GM19025 (cell line): ENCODE measurements at regions not wholly inside any gene's neighbourhood (a gene's known extent, or its start where the extent isn't known, plus 50 kb on each side); places are given as distances from the start of the nearest gene placed in this dataset.

ENCODE experiments used
- ATAC-seq: cut with Tn5 transposase; IDR thresholded peaks from one replicate; pipeline ENCODE4 v1.9.1; 2021; ENCODE audit warnings: mild to moderate bottlenecking, low read depth, moderate library complexity; ENCODE audit not compliant: unreplicated experiment

DNA sequence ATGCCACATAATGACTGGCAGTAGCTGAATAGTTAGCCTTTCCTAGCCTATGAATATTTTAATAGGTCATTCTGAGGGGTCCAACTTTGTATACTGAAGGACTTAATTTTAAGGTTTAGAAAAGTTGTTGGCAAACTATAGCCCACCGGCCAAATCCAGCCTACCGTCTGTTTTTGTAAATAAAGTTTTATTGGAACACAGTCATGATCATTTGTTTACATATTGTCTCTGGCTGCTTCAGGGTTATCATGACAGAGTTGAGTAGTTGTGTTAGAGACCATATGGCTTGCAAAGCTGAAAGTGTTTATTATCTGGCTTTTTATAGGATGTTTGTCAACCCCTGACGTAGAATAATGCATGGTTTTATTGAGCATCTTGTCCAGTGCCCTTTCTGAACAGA lies 73.4 kb downstream of the NTMT2 start:
- ATAC-seq = no peak

DNA sequence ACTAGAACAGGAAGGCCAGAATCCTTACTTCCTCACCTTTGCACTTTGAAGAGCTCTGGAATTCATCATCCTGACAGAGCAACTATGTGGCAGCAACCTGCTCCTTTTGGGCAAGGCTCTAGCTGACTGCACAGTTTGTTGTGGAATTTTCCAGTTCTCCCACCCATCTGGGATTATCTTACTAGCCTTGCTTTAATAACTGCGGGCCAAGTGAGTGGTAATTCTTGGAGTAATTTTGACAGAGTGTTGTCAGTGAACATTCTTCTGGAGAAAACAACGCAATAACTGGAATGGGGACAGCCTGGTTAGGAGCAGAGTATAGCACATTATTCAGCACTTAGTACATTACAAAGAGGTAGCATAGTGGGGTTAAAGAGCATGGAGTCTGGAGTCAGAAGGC lies 75.3 kb downstream of the NTMT2 start:
- ATAC-seq = no peak

DNA sequence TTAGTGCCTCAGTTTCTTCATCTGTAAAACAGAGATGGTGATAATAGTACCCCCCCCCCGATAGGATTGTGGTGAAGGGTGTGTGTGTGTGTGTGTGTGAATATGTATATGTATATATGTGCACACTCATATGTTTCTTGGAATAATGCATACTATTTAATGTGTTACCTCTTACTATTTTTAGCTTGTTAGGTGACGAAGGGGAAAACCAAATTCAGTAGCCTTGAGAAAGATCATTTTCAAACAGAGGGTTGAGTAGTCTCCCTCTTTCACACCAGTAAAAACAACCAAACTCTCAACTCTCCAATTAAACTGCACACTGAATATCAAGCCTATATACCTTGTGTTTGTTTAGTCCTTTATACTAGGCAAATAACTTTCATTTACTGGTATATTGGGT lies 75.7 kb downstream of the NTMT2 start:
- no peak for ATAC-seq

DNA sequence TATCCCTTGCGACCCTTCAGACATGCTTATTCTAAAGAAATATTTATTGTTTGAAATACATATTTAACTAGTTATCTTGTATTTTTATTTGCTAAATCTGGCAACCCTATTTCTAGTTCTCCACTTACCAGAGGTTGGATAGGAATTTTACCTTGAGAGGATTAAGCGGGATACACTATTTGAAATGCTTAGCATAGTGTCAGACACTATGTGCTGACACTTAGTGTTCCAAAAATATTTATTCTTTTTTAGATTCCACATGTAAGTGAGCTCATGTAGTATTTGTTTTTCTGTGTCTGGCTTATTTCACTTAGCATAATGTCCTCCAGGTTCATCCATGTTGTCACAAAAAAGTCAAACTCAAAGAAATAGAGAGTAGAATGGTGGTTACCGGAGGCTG lies 78.7 kb downstream of the NTMT2 start:
- ATAC-seq = no peak

DNA sequence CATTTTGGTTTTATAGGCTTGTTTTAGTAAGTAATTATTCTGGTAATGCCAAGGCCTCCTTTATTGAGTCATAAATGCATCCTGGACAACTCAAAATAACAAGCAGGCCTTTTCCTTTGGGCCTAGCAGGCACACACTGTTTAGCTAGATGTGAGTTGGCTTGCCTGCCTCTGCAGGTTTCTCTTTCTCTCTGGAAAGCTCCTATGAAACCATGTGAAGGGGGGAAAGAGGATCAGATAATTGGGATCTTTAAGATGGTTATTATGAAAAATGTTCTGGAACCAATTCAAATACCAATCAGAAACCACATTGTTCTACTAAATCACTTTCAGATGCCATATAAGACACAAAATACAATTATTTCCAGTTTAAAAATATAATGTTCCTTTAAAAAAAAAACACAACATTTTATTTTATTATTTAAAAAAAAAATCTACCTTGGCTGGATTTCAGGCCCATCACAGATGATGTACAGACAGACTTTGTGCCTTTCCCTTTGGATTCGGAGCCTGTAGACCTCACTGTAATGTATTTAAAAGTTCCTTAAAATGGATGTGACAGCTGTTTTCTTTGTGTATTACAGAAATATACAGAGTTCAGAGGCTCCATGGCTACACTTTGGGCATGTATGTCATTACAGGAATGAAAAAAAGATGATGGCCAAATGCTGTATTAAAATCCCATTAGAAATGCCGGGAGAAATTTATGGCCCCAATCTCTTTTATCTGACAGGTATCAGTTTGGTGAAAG lies 80.2 kb downstream of the NTMT2 start:
- no peak for ATAC-seq

DNA sequence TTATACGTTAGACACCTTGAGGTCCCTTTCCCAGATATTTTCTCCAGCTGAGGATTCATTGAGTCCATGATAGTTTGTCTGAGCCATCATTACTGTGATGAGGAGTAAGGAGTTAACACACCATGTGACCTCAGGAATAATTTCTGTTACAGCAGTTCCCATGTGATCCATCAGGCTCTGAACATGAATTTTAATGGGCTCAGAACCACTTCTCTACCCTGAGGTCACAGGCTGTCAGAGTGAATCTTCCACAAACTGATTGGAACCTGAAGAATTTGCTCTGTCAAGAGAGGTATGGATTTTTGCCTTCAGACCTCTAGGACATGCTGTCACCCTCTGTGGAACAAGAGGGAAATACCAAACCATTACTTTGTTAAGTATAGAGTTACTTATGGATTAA lies 81.0 kb downstream of the NTMT2 start:
- ATAC-seq = no peak

DNA sequence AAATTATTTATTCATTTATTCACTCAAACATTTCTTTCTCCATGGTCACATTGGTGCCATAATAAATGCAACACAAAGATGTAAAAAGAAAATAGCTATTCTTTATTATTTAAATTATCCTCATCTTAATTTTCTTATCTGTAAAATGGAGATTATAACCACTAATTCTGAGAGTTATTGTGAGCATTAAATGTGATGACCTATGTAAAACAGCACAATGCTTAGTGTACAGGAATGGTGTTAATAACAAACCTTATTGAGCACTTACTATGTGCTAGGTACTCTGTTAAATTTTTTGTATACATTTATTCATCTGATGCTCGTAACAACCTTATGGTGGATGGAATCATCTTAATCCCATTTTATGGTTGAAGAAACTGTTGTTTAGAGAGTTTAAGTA lies 84.6 kb downstream of the NTMT2 start:
- no peak for ATAC-seq

DNA sequence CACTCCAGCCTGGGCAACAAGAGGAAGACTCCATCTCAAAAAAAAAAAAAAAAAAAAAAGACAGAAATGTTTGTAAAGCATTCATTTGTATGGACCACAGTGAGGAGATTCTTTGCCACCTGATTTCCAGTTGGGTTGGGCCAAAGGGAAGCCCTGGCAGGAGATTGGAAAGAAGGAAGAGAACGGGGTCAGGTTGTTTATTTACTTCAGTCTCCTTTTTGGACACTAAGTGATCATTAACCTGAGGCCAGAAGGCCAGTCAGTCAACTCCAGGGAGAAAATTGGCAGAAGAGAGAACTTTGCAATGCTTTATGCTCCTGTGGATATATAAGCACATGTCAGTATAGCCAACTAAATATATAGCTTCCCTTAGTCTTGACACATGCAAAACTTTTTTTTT lies 85.9 kb downstream of the NTMT2 start:
- no peak for ATAC-seq

DNA sequence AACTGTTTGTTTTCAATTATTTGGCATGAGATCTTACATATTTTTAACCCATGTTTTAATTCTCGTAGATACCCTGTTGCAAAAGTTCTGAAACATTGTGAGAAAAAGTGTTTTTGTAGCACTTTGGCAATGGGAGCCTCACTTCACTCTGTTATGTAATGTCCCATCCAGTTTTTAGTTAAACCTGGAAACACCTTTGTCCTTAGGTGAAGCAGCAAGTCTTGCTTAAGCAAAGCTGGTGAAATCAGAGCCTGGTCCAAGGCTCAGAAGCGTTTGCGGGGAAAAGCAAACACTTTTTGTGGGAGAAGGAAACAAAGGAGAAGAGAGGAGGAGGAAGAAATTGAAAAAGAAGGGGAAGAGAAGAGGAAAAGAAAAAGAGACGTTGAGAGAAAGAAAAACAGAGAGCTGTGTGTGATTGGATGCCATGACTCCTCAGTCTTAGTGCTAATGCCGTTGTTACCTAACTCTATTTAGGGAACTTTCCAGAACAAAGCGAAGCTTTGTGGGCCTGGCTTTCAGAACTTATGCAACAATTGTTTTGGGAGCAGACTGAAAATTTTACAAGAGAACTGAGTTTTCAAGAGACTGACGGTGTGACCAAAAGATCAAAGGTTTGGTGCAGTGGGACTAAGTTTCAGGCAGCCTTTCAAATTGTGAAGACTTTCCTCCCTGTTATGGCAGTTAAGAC lies 93.1 kb downstream of the NTMT2 start:
- no peak for ATAC-seq

DNA sequence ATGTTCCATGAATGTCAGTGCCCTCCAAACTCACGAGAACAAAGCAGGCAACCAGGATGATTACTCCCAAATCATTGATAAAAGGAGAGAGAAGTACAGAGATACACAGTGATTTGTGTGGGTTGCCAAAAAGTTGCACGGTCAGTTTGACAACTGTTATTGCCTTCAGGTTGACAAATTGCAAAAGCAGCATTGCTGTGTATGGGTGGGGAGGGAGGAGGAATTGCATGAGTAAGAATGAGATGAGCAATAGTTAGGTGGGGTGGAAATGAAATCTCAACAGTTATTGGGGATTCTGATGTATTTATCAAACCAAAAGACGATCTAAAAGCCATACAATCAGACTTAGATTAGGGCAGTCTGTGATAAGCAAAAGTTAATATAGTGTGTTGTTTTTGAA lies 93.7 kb downstream of the NTMT2 start:
- ATAC-seq = no peak

DNA sequence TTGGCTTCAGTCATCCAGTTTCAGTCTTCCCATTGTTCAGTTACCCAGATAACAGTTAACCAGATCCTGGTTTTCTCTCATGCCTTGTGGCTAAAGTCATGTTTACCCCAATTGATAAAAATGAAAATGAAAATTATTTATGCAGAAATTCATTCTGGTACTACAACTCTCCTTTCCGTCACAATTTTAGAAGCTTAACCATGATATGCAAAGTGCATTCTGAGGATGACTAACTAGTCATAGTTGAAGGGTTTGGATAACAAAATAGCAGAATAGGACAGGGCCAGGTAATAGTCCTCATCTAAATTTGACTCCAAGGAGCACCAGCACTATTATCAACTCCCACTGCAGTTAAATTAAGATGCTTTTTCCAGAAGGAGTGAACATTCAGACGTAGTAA lies 94.7 kb downstream of the NTMT2 start:
- peak; percentile 72 for ATAC-seq

DNA sequence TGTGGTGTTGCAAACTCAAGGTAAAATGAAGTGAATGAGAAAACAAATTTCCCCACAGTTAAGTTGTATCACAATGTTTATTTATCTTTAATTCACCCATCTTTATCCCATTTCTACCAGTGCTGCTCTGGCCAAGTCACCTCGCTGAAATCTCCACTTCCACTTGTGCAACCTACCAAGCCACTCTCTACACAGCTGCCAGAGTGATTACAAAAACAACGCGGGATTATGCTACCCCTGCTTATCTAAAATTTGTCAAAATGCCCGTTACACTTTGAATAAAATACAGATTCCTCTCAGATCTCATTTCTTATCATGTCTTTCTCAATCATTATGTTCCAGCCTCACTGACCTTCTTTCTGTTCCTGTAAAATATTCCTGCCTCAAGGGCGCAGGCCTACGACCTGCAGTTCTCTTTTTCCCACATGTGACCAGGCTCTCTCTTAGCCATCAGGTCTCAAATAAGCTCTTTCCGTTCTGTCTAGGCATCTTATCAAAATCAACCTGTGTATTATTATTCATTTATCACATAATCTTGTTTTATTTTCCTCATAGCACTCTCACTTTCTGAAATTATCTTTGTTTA lies 95.6 kb downstream of the NTMT2 start:
- ATAC-seq = no peak

DNA sequence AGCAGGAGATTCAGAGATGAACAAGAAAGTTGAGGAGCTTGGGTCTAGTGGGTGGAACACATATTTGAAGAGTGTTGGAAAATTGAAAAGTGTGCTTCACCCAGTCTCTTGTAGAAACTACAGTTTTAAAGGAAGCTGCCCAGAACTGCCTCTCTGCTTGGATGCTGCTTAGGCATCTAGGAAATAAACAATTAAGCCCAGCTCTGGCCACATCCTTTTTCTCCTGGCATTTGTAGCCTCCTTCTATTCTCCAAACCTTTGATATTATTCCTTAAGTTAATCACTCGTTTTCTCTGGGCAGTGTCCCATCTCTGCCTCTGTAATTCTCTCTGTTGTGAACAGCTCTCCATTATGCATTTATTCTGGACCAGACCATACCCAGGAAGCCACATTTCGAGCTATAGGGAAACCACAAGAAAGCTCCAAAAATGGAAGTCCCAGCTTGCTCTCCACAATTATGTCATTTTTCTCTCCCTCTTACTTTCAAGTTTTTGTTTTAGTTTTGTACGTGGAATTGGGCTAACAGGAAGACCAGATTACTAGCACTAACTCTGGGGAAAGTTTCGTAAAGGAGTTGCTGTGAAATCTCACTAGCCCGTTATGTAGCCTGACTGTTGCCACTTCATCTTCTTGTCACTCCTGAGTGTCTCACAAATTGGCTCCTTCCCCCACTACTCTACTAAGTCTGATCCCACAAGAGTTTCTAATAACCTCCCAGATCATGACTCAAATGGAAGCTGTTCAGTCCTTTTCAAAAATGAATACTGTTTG lies 102.2 kb downstream of the NTMT2 start:
- peak; percentile 59 for ATAC-seq

DNA sequence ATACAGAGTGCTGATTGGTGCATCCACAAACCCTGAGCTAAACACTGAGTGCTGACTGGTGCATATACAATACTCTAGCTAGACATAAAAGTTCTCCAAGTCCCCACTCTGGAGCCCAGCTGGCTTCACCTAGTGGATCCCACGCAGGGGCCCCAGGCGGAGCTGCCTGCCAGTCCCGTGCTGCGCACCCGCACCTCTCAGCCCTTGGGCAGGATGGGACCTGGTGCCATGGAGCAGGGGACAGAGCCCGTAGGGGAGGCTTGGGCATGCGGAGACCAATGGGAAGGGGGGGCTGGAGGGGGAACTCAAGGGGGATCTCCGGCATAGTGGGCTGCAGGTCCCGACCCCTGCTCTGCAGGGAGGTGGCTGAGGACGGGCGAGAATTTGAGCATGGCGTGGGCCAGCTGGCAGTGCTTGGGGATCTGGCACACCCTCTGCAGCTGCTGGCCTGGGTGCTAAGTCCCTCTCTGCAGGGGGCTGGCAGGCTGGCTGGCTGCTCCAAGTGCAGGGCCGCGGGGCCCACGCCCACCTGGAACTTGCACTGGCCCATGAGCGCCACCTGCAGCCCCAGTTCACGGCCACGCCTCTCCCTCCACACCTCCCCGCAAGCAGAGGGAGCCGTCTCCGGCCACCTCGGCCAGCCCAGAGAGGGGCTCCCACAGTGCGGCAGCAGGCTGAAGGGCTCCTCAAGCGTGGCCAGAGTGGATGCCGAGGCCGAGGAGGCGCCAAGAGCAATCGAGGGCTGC lies 104.9 kb downstream of the NTMT2 start:
- no peak for ATAC-seq

DNA sequence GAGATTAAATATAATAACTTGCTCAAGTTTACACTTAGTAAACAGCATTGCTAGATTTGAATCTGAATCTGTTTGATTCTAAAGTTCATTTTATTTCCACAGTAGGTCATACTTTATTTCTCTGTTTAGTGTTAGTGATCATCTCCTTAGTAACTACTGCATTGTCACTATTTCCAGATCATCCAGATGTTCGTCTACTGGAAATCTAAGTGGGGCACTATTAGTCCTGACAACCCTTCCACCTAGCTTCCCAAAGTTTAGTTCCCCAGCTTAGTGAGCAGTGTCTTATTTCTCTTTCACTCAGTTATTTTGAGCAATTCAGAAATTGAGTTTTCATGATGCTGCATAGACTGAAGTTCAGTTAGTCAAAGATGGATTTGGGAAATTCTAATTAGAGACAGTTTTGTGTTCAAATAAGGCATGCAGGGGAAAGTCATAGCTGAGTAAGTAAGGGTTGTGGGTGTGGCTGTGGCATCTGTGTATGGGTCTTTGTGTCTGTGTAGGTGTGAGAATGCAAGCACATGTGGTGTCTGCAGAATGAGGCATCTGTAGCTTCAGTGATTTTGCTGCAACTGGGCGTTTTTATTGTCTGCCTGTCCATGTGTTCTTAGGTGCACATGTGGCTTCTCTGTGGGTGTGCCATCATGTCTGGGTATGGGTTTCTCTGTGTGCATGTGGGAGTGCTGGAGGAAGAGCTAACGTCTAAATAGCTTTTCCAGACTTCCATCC lies 107.3 kb downstream of the NTMT2 start:
- no peak for ATAC-seq

DNA sequence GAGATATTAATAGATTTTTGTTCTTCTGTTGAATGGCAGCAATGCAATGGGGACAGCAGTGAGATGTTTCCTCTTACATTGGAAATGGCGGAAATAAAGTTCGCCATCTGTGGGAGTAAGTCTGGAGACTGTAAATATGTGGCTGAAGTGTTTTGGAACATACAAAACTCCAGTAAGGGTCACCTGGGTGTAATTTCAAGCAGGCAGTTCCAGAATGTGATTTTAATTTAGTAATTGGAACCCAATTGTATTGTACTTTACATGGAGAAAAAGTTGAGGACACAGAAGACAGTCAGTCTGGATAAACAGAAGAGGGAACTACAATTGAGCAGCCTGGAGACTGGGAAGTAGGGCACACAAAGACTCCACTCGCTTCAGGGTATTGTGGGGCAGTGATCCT lies 108.6 kb downstream of the NTMT2 start:
- no peak for ATAC-seq

DNA sequence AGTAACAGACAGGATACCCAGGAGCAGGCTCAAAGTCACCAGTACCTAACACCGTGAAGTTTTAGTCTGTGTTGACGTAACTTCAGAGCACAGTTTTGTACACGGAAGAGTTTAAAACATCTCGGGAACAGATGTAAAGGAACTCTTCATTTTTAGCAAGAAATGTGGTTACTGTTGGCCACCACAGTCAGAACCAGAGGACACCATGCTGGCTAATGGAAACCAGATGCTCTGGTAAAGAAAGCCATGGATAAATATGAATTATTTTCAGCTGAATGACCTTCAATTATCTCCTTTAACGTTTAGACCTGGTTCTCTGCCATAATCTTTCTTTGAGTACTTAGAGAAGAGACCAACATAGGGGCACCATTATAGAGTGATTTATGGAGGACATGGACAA lies 115.9 kb downstream of the NTMT2 start:
- no peak for ATAC-seq

DNA sequence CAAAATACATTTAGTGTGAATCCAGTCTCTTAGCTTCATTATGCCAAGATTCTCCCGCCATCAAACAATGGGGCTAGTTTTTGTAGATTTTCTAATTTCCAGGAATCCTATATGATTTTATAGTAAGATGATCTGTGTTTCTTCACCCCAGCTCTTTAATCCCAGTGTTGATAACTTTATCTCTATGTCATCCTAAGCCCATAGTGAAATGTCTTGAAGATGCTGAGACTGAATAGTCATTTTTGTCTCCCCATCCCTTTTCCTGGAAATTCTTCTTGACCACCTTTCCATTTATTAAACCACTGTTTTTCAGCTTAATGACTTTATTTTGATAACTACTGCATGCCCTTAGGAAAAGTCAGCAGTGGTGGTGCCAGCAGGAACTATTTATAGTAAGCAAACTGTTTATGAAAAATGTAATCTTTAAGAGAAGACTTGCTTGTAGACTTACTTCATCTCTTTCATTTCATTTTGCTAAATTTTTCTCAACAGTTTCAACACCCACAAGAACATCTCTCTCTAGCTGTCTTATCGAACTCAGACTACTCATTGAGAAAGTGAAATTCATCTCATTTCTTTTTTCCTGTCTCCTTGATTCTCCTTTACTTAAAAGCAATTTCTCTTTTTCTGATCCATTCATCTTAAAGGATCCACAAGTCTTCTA lies 116.6 kb downstream of the NTMT2 start:
- ATAC-seq = no peak

DNA sequence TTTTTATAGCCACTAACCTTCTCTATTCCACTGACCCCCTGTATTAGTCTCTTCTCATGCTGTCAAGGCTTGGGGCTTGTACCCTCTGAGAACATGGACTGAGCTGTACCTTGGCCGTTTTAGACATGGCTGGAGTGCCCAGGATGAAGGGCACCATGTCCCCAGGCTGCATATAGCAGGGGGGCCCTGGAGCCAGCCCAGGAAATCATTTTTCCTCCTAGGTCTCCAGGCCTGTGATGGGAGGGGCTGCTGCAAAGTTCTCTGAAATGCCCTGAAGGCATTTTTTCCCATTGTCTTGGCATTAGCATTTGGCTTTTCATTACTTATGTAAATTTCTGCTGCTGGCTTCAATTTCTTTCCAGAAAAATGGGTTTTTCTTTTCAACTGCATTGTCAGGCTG lies 119.5 kb downstream of the NTMT2 start:
- ATAC-seq = no peak
